Tibial nerve (tissue), 4 donors: ENCODE measurements at regions not wholly inside any gene's neighbourhood (a gene's known extent, or its start where the extent isn't known, plus 50 kb on each side); places are given as distances from the start of the nearest gene placed in this dataset.

Source experiments
- DNase-seq, 2 donors: peaks; one replicate each; pipeline ENCODE4 v3.0.0-alpha.2; 2019; ENCODE audit warnings: low spot score in 2 of 2
- H3K27ac ChIP-seq, 4 donors: fragments of 200-600 bp; sonication (generic) in 3 of 4; one replicate each; pipeline ENCODE4 v1.5.1; 2017 to 2019; ENCODE audit warnings: mild to moderate bottlenecking in 1 of 4
- H3K27me3 ChIP-seq, 2 donors: fragments of 200-600 bp; sonication (generic) in 1 of 2; one replicate each; pipeline versions ENCODE4 v1.5.1 to v1.6.0; 2017 to 2019
- H3K36me3 ChIP-seq, 3 donors: fragments of 200-600 bp; sonication (generic); one replicate each; pipeline ENCODE4 v1.5.1; 2018 to 2019
- H3K4me1 ChIP-seq, 4 donors: fragments of 200-600 bp; sonication (generic) in 3 of 4; one replicate each; pipeline ENCODE4 v1.5.1; 2017 to 2019
- H3K4me3 ChIP-seq, 4 donors: fragments of 200-600 bp; sonication (generic) in 3 of 4; one replicate each; pipeline ENCODE4 v1.5.1; 2017 to 2019; ENCODE audit warnings: mild to moderate bottlenecking in 1 of 4, moderate library complexity in 1 of 4
- H3K9me3 ChIP-seq, 4 donors: fragments of 200-600 bp; sonication (generic) in 3 of 4; one replicate each; pipeline ENCODE4 v1.5.1; 2017 to 2019
- CTCF ChIP-seq, 5 experiments: fragments of 200-600 bp in 3 of 5; fragments of 450-650 bp in 2 of 5; sonication (generic) in 3 of 5; IDR thresholded peaks; one replicate each; pipeline ENCODE4 v1.5.1; 2016 to 2019; ENCODE audit warnings: antibody characterized with exemption in 5 of 5, mild to moderate bottlenecking in 3 of 5, moderate library complexity in 2 of 5
- EP300 ChIP-seq, 2 donors: sonication (generic); formaldehyde crosslinking; IDR thresholded peaks; one replicate each; pipeline ENCODE4 v1.6.1; 2017; ENCODE audit warnings: antibody characterized with exemption in 2 of 2, mild to moderate bottlenecking in 1 of 2
- POLR2A ChIP-seq, 2 donors: fragments of 450-650 bp; IDR thresholded peaks; one replicate each; pipeline ENCODE4 v1.6.1; 2017; ENCODE audit warnings: antibody characterized with exemption in 2 of 2, mild to moderate bottlenecking in 2 of 2, moderate library complexity in 2 of 2
- WGBS, 2 donors: methylation state at CpG; one replicate each; pipeline ENCODE4 v1.1.5; 2018; 5-methylcytosine and 5-hydroxymethylcytosine counted together

DNA sequence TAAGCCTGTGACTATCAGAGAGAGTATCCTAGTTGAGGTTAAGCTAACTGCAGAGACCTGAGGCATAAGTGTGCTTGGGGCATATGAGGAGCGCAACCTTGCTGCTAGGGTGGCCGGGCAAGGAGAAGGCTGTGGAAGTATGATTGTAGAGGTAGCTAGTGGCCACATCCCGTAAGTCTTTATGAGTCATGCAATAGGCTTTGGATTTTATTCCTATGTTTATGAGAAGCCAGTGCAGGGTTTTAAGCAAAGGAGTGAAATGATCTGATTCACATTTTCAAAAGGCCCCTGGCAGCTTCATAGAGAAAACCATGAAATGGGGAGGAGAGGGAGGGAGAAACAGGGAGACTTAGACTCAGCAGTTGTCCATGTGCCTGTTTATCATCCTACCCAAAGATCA is 92.1 kb upstream of the WDFY3 start:
- no peaks in the 10 kb centered on the region for H3K36me3 ChIP-seq
- 82 to 94% methylated on average over 3 of the region's 3 CpGs for WGBS, 2 donors
- H3K9me3 ChIP-seq = peaks cover 0 to 12% (median 0%) of the 10 kb centered on the region in 4 donors
- no peak for DNase-seq
- H3K27me3 ChIP-seq = no peaks in the 10 kb centered on the region
- H3K4me3 ChIP-seq = no peak overlapping the region
- H3K4me1 ChIP-seq = no peaks in the 10 kb centered on the region
- no peak for TF ChIP-seq POLR2A (IDR thresholded peaks at IDR 0.05)
- no peak for TF ChIP-seq EP300 (IDR thresholded peaks at IDR 0.05)
- TF ChIP-seq CTCF (IDR thresholded peaks at IDR 0.05) = no peak
- H3K27ac ChIP-seq = no peak overlapping the region

GRCh38 chr4:85061974-85062373 is 95.5 kb upstream of the WDFY3 start:
- Histone ChIP-seq H3K36me3 (no peaks in the 10 kb centered on the region), H3K4me3 (no peak overlapping the region), H3K27me3 (no peaks in the 10 kb centered on the region), H3K4me1 (no peaks in the 10 kb centered on the region), H3K27ac (no peak overlapping the region), H3K9me3 (no peaks in the 10 kb centered on the region)
- TF ChIP-seq POLR2A (IDR thresholded peaks at IDR 0.05) (no peak), EP300 (IDR thresholded peaks at IDR 0.05) (no peak), CTCF (IDR thresholded peaks at IDR 0.05) (no peak)
- no peak for DNase-seq
- 82 to 95% methylated on average over 1 of the region's 1 CpG for WGBS, 2 donors

DNA sequence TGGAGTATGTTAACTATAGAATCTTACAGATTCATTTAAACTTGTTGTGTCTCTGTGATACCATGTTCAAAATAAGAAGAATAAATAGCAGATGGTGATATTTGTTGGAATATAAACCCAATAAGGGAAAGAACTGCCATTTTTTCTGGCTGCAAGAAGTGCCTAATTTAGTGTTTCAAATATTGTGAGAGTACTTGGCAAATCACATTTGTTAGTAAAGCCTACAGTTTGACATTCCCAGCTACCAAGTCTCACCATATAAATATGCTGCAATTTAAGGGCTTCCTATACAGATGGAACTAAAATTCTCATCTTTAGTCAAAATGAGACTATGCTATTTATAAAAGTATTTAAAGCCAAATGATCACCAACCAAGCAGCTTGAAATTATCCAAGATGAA is 96.0 kb upstream of the WDFY3 start:
- TF ChIP-seq EP300 (IDR thresholded peaks at IDR 0.05) = no peak
- TF ChIP-seq POLR2A (IDR thresholded peaks at IDR 0.05) = no peak
- TF ChIP-seq CTCF (IDR thresholded peaks at IDR 0.05) = no peak
- Histone ChIP-seq H3K4me1 (no peaks in the 10 kb centered on the region), H3K4me3 (no peak overlapping the region), H3K27ac (no peak overlapping the region), H3K36me3 (no peaks in the 10 kb centered on the region), H3K27me3 (no peaks in the 10 kb centered on the region), H3K9me3 (no peaks in the 10 kb centered on the region)
- DNase-seq = no peak

DNA sequence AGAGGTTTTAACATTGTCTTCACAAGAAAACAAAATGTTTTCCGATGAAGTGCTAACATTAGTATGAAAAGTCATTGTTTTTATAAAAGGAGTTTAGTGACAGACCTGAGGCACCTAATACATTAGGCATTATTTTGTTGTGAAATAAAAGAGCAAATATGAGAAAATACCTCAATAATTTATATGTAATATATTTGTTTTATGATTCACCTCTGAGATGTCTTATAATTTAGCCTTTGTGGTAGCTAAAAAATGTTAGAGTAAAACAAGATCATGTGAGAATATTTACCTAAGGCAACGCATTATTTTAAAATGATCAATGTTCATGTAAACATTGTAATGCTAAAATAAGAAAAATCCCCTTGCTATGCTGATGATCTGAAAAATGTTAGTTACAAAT is 100.9 kb upstream of the WDFY3 start:
- Histone ChIP-seq H3K27ac (no peak overlapping the region), H3K36me3 (no peaks in the 10 kb centered on the region), H3K9me3 (no peaks in the 10 kb centered on the region), H3K27me3 (no peaks in the 10 kb centered on the region), H3K4me3 (no peak overlapping the region), H3K4me1 (no peaks in the 10 kb centered on the region)
- no peak for TF ChIP-seq POLR2A (IDR thresholded peaks at IDR 0.05)
- WGBS, 2 donors = 93% methylated on average over 2 of the region's 2 CpGs
- no peak for DNase-seq

DNA sequence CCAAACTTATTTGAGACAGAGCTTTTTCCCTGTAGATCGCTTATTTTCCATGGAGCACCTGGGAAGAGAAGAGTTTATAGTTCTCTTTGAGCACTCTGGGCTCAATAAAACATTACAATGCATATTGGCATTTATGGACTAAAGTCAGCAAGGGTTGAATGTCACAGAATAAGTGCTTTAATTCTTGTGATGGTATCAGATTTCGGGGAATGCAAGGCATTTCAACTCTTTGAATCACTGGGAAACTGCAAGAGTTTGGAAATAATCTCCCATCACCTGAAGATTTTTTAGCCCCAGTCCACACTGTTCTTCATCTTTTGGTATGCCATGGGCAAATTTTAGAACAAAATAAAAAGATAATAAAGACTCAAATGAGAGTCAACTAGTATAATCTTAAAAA is 111.5 kb upstream of the WDFY3 start:
- TF ChIP-seq EP300 (IDR thresholded peaks at IDR 0.05) = no peak
- no peak for TF ChIP-seq POLR2A (IDR thresholded peaks at IDR 0.05)
- no peak for TF ChIP-seq CTCF (IDR thresholded peaks at IDR 0.05)
- H3K4me3 ChIP-seq = no peak overlapping the region
- no peak for DNase-seq
- 76 to 83% methylated on average over 2 of the region's 2 CpGs for WGBS, 2 donors
- no peaks in the 10 kb centered on the region for H3K4me1 ChIP-seq
- no peaks in the 10 kb centered on the region for H3K36me3 ChIP-seq
- no peaks in the 10 kb centered on the region for H3K27me3 ChIP-seq
- no peak overlapping the region for H3K27ac ChIP-seq
- peaks cover 0 to 3% (median 0%) of the 10 kb centered on the region in 4 donors for H3K9me3 ChIP-seq

DNA sequence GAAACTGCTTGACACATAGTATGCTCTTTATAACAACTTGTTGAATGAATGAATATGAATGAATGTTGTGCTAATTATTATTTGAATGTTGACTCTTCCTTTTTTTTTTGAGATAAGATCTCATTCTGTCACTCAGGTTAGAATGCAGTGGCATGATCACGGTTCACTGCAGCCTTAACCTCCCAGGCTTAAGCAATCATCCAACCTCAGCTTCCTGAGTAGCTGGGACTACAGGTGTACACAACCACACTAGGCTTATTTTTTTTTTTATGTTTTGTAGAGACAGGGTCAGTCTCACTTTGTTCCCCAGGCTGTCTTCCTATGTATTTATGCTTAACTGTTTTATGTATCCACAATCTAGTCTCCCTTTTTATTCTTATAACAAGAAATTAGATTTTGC is 114.7 kb upstream of the WDFY3 start:
- TF ChIP-seq POLR2A (IDR thresholded peaks at IDR 0.05) (no peak), EP300 (IDR thresholded peaks at IDR 0.05) (no peak), CTCF (IDR thresholded peaks at IDR 0.05) (no peak)
- Histone ChIP-seq H3K9me3 (peaks cover 0 to 3% (median 0%) of the 10 kb centered on the region in 4 donors), H3K27ac (no peak overlapping the region), H3K27me3 (no peaks in the 10 kb centered on the region), H3K4me3 (no peak overlapping the region), H3K36me3 (no peaks in the 10 kb centered on the region), H3K4me1 (no peaks in the 10 kb centered on the region)
- 71 to 91% methylated on average over 1 of the region's 1 CpG for WGBS, 2 donors
- no peak for DNase-seq
